ENCODE measurements at regions not wholly inside any gene's neighbourhood (a gene's known extent, or its start where the extent isn't known, plus 50 kb on each side); places are given as distances from the start of the nearest gene placed in this dataset.

DNA sequence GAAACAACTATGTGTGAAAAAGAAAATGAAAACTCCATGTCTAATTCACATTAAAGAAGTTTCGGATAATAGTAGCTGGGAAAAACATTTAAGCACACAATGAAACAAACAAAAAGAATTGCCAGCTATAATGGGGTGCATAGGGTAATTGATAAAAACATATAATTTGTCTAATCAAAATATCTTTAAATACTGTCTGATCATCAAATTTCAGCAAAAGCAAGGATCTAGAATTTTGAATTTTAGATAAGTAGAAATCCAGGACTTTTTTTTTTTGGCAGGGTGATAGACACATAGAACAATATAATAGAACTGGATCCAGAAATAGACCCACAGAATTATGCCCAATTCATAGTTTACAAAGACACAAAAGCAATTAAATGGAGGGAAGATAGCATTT, 585.0 kb downstream of the TAF11L14 start:
- no peak overlapping the region for H3K27ac Mint-ChIP-seq
- no peak for DNase-seq (ENCODE audit: low spot score)
- H3K27me3 Mint-ChIP-seq (ENCODE audit: low read depth), result no peaks in the 10 kb centered on the region
- no peaks in the 10 kb centered on the region for H3K4me1 Mint-ChIP-seq (ENCODE audit: low read depth)
- no peaks in the 10 kb centered on the region for H3K36me3 Mint-ChIP-seq (ENCODE audit: low read depth)
- H3K4me3 Mint-ChIP-seq (ENCODE audit: low read depth), result no peak overlapping the region
- H3K9me3 Mint-ChIP-seq, result peaks cover 57% of the 10 kb centered on the region
- intact Hi-C loops (cut with micrococcal nuclease), result no loop called here

DNA sequence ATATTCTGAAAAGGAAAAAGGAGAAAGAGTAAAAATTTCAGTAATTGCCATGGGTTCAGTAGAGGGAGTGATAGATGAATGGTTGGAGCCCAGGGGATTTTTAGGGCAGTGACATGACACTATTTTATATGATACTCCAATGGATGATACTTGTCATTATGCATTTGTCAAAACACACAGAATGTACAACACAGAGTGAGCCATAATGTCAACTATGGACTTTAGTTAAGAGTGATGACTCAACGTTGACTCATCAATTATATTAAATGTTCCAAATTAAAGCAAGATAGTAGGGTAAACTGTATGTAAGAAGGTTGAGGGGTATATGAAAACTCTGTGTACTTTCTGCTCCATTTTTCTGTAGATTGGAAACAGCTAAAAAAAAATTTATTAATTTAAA, 586.4 kb downstream of the TAF11L14 start:
- DNase-seq (ENCODE audit: low spot score), result no peak
- H3K36me3 Mint-ChIP-seq (ENCODE audit: low read depth), result no peaks in the 10 kb centered on the region
- H3K4me1 Mint-ChIP-seq (ENCODE audit: low read depth), result no peaks in the 10 kb centered on the region
- H3K27me3 Mint-ChIP-seq (ENCODE audit: low read depth), result no peaks in the 10 kb centered on the region
- H3K4me3 Mint-ChIP-seq (ENCODE audit: low read depth), result no peak overlapping the region
- intact Hi-C loops (cut with micrococcal nuclease), result no loop called here
- H3K27ac Mint-ChIP-seq, result no peak overlapping the region
- H3K9me3 Mint-ChIP-seq, result peaks cover 55% of the 10 kb centered on the region

DNA sequence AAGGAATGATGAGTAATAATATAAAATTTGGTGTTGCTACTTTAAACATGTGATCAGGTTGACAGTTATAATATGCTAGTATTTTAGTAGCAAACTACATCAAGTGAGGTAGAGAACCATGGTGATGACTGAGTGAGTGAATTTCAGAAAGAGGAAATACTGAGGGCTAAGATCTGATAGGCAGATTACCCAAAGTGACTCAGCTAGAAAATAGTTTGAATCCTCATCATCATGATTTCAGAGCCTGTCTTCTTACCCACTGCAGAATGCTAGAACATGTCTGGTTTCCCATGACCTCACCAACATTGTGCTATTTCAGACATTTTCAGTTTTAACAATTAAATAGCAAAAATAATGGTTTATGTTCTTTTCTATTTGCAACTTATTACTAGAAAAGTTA, 602.1 kb downstream of the TAF11L14 start:
- no peaks in the 10 kb centered on the region for H3K27me3 Mint-ChIP-seq (ENCODE audit: low read depth)
- no peak overlapping the region for H3K4me3 Mint-ChIP-seq (ENCODE audit: low read depth)
- intact Hi-C loops (cut with micrococcal nuclease), result no loop called here
- no peak overlapping the region for H3K27ac Mint-ChIP-seq
- DNase-seq (ENCODE audit: low spot score), result no peak
- H3K36me3 Mint-ChIP-seq (ENCODE audit: low read depth), result no peaks in the 10 kb centered on the region
- peaks cover 10% of the 10 kb centered on the region for H3K9me3 Mint-ChIP-seq
- H3K4me1 Mint-ChIP-seq (ENCODE audit: low read depth), result no peaks in the 10 kb centered on the region

DNA sequence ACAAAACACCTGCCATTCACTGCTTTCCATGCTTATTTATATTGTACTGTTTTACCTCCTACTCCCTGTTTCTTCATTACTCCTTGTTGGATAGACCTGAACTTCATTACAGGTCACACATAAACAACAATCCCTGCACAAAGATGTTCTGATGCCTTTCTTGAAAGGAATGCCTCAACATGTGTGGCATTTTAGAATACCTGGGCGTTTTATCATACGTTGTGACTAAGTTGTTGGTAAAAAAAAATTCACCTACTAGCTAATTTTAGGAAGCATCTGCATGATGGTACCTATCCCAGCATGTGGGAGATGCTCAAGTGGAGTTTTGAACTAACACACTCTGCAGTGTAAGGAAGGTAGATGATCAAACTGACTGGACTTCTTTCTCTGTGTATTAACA, 604.1 kb downstream of the TAF11L14 start:
- DNase-seq (ENCODE audit: low spot score), result no peak
- Mint-ChIP-seq H3K9me3 (peaks cover 14% of the 10 kb centered on the region), H3K27me3 (ENCODE audit: low read depth) (no peaks in the 10 kb centered on the region), H3K27ac (no peak overlapping the region), H3K36me3 (ENCODE audit: low read depth) (no peaks in the 10 kb centered on the region), H3K4me3 (ENCODE audit: low read depth) (no peak overlapping the region), H3K4me1 (ENCODE audit: low read depth) (no peaks in the 10 kb centered on the region)
- intact Hi-C loops (cut with micrococcal nuclease), result no loop called here

DNA sequence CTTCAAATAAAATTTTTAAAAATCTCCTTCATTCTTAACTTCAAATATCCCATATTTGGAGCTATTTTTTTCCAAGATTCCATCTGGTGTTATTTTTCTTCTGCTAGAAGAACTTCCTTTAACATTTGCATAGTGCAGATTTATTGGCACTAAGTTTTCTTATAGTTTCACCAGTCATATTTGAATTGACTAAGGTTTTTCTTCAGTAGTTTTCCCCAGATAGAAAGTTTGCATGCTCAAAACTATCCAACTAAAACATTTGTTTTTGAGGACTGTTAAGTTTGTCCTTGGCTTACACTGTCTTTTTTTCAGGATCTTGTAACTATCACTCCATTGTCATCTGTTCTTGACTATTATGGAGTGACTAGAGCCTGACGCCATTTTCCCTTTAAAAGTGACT, 606.7 kb downstream of the TAF11L14 start:
- Mint-ChIP-seq H3K27me3 (ENCODE audit: low read depth) (no peaks in the 10 kb centered on the region), H3K4me1 (ENCODE audit: low read depth) (no peaks in the 10 kb centered on the region)

DNA sequence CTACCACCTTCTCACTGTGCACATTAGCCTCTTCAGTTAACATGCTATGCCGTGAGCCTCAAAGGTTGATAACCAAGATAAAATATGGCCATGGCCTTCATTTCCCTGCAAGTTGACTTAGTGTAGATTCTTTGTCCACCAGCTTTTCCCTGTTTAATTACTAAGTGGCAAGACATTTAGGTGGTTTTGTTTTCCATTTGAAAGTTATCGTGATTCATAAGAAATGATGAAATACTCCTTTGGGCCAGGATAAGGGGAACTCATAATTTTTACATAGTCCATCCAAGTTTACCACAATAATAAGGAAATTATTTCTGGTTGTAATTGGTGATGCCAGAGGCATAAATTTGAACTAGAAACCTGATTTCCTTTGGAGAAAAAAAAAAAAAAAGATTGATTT, 609.6 kb downstream of the TAF11L14 start:
- H3K27ac Mint-ChIP-seq, result no peak overlapping the region
- no peaks in the 10 kb centered on the region for H3K36me3 Mint-ChIP-seq (ENCODE audit: low read depth)
- H3K27me3 Mint-ChIP-seq (ENCODE audit: low read depth), result no peaks in the 10 kb centered on the region
- intact Hi-C loops (cut with micrococcal nuclease), result no loop called here
- H3K4me1 Mint-ChIP-seq (ENCODE audit: low read depth), result no peaks in the 10 kb centered on the region
- no peak overlapping the region for H3K4me3 Mint-ChIP-seq (ENCODE audit: low read depth)
- H3K9me3 Mint-ChIP-seq, result peaks cover 40% of the 10 kb centered on the region
- DNase-seq (ENCODE audit: low spot score), result no peak

More for the DNA sequence above, 606.7 kb downstream of the TAF11L14 start:
- peaks cover 28% of the 10 kb centered on the region for H3K9me3 Mint-ChIP-seq
- no peak overlapping the region for H3K4me3 Mint-ChIP-seq (ENCODE audit: low read depth)
- no peaks in the 10 kb centered on the region for H3K36me3 Mint-ChIP-seq (ENCODE audit: low read depth)
- H3K27ac Mint-ChIP-seq, result no peak overlapping the region
- intact Hi-C loops (cut with micrococcal nuclease), result no loop called here
- no peak for DNase-seq (ENCODE audit: low spot score)

DNA sequence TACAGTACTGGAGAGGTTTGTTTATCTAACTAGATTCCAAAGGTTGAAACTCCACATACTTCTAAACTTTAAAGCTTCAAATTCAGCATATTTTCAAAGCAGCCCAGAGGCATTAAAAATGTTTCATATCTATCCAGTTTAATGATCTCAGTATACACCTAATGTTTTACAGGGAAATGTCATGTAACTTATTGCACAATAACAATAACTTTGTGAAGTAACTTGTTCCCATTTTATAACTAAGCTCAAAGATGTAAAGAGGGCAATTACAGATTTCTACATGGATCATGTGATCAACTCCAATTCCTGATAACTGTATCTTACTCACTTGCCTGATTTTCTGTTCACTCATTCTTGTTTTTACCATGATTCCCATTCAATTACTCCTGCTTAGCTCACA, 610.0 kb downstream of the TAF11L14 start:
- Mint-ChIP-seq H3K4me3 (ENCODE audit: low read depth) (no peak overlapping the region), H3K36me3 (ENCODE audit: low read depth) (no peaks in the 10 kb centered on the region), H3K27ac (no peak overlapping the region), H3K27me3 (ENCODE audit: low read depth) (no peaks in the 10 kb centered on the region), H3K4me1 (ENCODE audit: low read depth) (no peaks in the 10 kb centered on the region), H3K9me3 (peaks cover 40% of the 10 kb centered on the region)
- intact Hi-C loops (cut with micrococcal nuclease), result no loop called here
- no peak for DNase-seq (ENCODE audit: low spot score)

DNA sequence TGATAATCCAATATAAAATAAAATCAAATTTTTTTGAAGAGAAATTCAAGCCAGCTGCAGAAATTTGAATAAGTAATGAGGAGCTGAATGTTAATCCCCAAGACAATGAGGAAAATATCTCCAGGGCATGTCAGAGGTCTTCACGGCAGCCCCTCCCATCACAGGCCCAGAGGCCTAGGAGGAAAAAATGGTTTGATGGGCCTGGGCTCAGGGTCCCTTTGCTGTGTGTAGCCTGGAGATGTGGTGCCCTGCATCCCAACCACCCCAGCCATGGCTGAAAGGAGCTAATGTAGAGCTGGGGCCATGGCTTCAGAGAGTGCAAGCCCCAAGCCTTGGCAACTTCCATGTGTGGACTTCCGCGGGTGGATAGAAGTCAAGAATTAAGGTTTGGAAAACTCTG, 618.3 kb downstream of the TAF11L14 start:
- no peaks in the 10 kb centered on the region for H3K36me3 Mint-ChIP-seq (ENCODE audit: low read depth)
- no peak for DNase-seq (ENCODE audit: low spot score)
- intact Hi-C loops (cut with micrococcal nuclease), result no loop called here

DNA sequence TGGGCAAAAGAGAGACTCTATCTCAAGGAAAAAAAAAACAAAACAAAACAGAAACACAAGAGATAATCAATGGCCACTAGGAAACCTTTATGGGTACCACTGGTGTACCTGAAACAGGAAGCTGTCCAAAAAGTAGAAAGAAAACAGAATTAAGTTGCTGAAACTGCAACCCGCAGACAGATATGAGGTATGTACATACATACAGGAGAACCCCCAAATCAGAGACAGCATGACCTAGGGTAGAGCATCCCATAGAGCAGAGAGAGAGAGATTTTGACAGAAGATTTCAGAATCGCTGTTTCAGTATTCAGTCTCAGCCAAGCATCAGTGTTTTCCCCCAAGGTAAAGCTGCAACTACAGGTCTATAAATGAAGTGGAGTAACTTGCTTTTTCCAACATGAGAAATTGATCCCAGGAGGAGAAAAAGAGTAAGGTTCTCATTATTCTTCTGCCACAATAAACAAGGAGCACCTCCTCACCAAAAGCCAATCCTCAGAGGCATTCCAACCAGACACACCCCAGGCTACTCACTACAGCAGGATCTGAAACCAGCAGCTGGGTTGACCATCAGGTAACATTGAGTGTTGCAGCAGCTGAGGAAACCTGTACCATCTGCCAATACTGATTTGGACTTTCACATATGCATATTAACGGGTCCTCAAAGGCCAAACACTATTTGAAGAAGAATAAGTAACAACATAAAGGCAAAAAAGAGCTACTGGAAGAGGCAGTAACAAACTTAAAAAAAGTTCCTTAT, 630.0 kb downstream of the TAF11L14 start:
- Mint-ChIP-seq H3K9me3 (peaks cover 39% of the 10 kb centered on the region), H3K36me3 (ENCODE audit: low read depth) (no peaks in the 10 kb centered on the region), H3K27me3 (ENCODE audit: low read depth) (no peaks in the 10 kb centered on the region), H3K4me3 (ENCODE audit: low read depth) (no peak overlapping the region), H3K27ac (no peak overlapping the region), H3K4me1 (ENCODE audit: low read depth) (no peaks in the 10 kb centered on the region)
- intact Hi-C loops (cut with micrococcal nuclease), result no loop called here
- DNase-seq (ENCODE audit: low spot score), result no peak

More for the DNA sequence above, 618.3 kb downstream of the TAF11L14 start:
- Mint-ChIP-seq H3K27ac (no peak overlapping the region), H3K27me3 (ENCODE audit: low read depth) (no peaks in the 10 kb centered on the region), H3K4me3 (ENCODE audit: low read depth) (no peak overlapping the region), H3K9me3 (peaks cover 63% of the 10 kb centered on the region), H3K4me1 (ENCODE audit: low read depth) (no peaks in the 10 kb centered on the region)

DNA sequence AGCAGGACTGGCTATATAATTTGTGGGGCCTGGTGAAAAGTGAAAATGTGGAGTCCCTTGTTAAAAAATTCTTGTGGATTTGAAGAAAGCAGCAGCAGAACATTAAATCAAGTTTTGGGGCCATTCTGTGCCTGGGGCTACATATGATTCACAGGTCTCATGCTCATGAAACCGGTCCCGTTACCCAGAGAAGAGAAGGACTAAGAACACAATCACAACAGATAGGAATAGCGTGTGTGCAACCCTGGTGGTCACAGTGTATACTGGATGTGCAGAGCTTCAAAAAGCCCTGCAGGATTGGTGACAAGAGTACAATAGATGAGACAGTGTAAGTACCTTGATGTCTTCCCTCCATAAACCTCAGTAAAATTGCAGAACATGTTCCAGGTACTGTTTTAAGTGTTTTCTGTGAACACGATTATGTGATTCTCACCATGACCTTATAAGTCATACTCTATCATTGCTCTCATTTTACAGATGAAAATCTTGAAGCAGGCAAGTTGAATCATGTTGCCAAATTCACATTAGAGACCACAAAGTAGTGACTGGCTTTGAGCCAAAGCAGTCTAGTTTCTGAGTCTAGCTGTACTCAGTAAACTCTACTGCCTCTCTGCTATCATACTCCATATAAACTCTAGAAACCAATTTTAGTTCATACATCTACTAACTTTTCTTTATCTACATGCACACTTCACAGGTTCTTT, 636.5 kb downstream of the TAF11L14 start:
- no peaks in the 10 kb centered on the region for H3K4me1 Mint-ChIP-seq (ENCODE audit: low read depth)
- no peak for DNase-seq (ENCODE audit: low spot score)
- peaks cover 30% of the 10 kb centered on the region for H3K9me3 Mint-ChIP-seq
- no peak overlapping the region for H3K4me3 Mint-ChIP-seq (ENCODE audit: low read depth)
- no peaks in the 10 kb centered on the region for H3K36me3 Mint-ChIP-seq (ENCODE audit: low read depth)
- no peaks in the 10 kb centered on the region for H3K27me3 Mint-ChIP-seq (ENCODE audit: low read depth)
- no peak overlapping the region for H3K27ac Mint-ChIP-seq
- intact Hi-C loops (cut with micrococcal nuclease), result no loop called here

DNA sequence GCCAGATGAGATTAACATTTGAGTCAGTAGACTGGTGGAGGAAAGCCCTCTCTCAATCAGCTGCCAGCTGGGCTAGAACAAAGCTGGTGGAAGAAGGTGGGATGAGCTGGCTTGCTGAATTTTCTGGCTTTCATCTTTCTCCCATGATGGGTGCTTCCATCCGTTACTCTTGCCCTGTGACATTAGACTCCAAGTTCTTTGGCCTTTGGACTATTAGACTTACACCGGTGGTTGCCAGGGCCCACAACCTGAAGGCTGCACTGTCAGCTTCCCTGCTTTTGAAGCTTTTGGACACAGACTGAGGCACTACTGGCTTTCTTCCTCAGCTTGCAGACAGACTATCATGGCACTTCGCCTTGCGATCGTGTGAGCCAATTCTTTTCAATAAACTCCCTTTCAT, 642.7 kb downstream of the TAF11L14 start:
- H3K27me3 Mint-ChIP-seq (ENCODE audit: low read depth), result no peaks in the 10 kb centered on the region
- H3K9me3 Mint-ChIP-seq, result peaks cover 12% of the 10 kb centered on the region
- intact Hi-C loops (cut with micrococcal nuclease), result no loop called here
- H3K4me1 Mint-ChIP-seq (ENCODE audit: low read depth), result no peaks in the 10 kb centered on the region
- DNase-seq (ENCODE audit: low spot score), result no peak
- no peak overlapping the region for H3K27ac Mint-ChIP-seq
- no peaks in the 10 kb centered on the region for H3K36me3 Mint-ChIP-seq (ENCODE audit: low read depth)
- H3K4me3 Mint-ChIP-seq (ENCODE audit: low read depth), result no peak overlapping the region

DNA sequence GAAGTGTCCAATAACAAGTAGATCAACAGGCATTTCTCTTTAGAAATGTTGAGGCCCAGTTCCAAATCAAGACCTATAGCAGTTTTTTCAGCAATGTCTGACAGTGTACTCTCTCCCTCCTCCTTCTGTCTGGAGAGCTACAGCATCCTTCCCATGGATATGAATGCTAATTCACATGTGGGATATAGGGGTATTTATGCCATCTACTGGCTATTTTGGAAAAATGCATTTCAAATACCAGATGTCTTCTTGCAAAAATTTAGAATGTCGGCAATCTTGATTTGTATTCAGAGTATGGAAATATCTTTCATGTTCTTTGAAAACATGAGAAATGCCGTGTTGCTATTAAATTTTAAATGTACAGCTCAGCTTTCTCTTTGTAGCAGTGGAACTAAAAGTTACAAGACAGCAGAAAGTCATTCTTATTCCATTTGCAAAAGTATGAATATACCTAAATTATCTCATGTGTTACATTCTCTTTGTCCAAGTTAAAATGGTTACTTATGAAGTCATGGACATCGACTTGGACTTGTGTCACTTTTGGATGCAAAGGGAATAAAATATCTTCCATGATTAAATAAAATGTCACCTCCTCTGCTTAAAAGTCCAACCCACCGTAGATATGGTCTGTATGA, 647.8 kb downstream of the TAF11L14 start:
- H3K27me3 Mint-ChIP-seq (ENCODE audit: low read depth), result no peaks in the 10 kb centered on the region
- intact Hi-C loops (cut with micrococcal nuclease), result no loop called here
- no peak for DNase-seq (ENCODE audit: low spot score)
- peaks cover 4% of the 10 kb centered on the region for H3K9me3 Mint-ChIP-seq
- H3K4me3 Mint-ChIP-seq (ENCODE audit: low read depth), result no peak overlapping the region
- no peaks in the 10 kb centered on the region for H3K36me3 Mint-ChIP-seq (ENCODE audit: low read depth)
- no peaks in the 10 kb centered on the region for H3K4me1 Mint-ChIP-seq (ENCODE audit: low read depth)
- H3K27ac Mint-ChIP-seq, result no peak overlapping the region

DNA sequence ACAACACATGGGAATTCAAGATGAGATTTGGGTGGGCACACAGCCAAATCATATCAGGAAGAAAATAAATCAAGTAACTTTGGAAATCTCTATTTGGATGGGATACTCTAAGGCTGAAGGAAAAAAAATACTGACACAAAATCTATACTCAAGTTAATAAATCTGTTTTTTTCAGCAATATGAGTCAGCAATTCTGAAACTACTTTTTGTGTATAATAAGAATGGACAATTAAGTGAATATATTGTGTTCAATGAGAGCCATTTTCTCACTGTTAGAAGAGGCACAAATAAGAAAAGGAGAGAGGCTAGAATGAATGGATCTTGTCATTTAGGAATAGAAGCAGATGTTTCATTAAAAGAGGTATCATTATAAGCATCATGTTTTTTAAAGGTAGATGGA, 651.0 kb downstream of the TAF11L14 start:
- Mint-ChIP-seq H3K36me3 (ENCODE audit: low read depth) (no peaks in the 10 kb centered on the region), H3K27ac (no peak overlapping the region), H3K4me3 (ENCODE audit: low read depth) (no peak overlapping the region), H3K9me3 (peaks cover 4% of the 10 kb centered on the region), H3K4me1 (ENCODE audit: low read depth) (no peaks in the 10 kb centered on the region), H3K27me3 (ENCODE audit: low read depth) (no peaks in the 10 kb centered on the region)
- intact Hi-C loops (cut with micrococcal nuclease), result no loop called here
- no peak for DNase-seq (ENCODE audit: low spot score)

All from activated T-helper 2 cell treated with anti-CD3 and anti-CD28 coated beads, Interferon-gamma antibody, Interleukin-2, Interleukin-4, amounts not matched to agents 10 μg/mL and 5 μg/mL and 100 μg/mL, durations not matched to agents 14 hours and 24 hours and 36 hours (primary cell).